NCI-H748 (cell line): ENCODE measurements at regions not wholly inside any gene's neighbourhood (a gene's known extent, or its start where the extent isn't known, plus 50 kb on each side); places are given as distances from the start of the nearest gene placed in this dataset.

Source experiments
- DNase-seq: peaks from one replicate; lab custom pipeline; 2025; ENCODE audit not compliant: unreplicated experiment; lab: John Stamatoyannopoulos, UW

GRCh38 chr14:45381091-45381490, 128.1 kb upstream of the MIS18BP1 start:
- DNase-seq: no peak

- DNase-seq: no peak
Measured at GRCh38 chr14:45377166-45377565, 124.2 kb upstream of the MIS18BP1 start.

GRCh38 chr14:45373877-45374276, 120.9 kb upstream of the MIS18BP1 start:
- no peak for DNase-seq

- DNase-seq: no peak
Measured at GRCh38 chr14:45364565-45365156, 111.7 kb upstream of the MIS18BP1 start.

GRCh38 chr14:45362505-45362904, 109.5 kb upstream of the MIS18BP1 start:
- DNase-seq: no peak

- no peak for DNase-seq
Measured at GRCh38 chr14:45361727-45362126, 108.7 kb upstream of the MIS18BP1 start.

GRCh38 chr14:45359746-45360145, 106.7 kb upstream of the MIS18BP1 start:
- no peak for DNase-seq

GRCh38 chr14:45332360-45332988, 79.5 kb upstream of the MIS18BP1 start:
- DNase-seq: no peak

- DNase-seq: no peak
Measured at GRCh38 chr14:45308745-45309397, 55.9 kb upstream of the MIS18BP1 start.
